Esophagus (tissue), 2 donors: ENCODE measurements at regions not wholly inside any gene's neighbourhood (a gene's known extent, or its start where the extent isn't known, plus 50 kb on each side); places are given as distances from the start of the nearest gene placed in this dataset.

Source experiments
- H3K27ac ChIP-seq, 2 donors: one replicate each; pipeline ENCODE4 v1.5.1; 2013; ENCODE audit warnings: low read depth in 2 of 2, mild to moderate bottlenecking in 2 of 2, inconsistent platforms in 1 of 2, low read length in 1 of 2, moderate library complexity in 1 of 2
- H3K27me3 ChIP-seq, 2 donors: one replicate each; pipeline ENCODE4 v1.6.1; 2013; ENCODE audit warnings: low read length in 2 of 2, control low read depth in 1 of 2, mild to moderate bottlenecking in 1 of 2; ENCODE audit not compliant: insufficient read depth in 2 of 2, control insufficient read depth in 1 of 2
- H3K36me3 ChIP-seq, 2 donors: one replicate each; pipeline ENCODE4 v1.6.1; 2013; ENCODE audit warnings: low read length in 1 of 2; ENCODE audit not compliant: control insufficient read depth in 2 of 2, insufficient read depth in 2 of 2
- H3K4me1 ChIP-seq, 2 donors: one replicate each; pipeline ENCODE4 v1.6.1; 2013; ENCODE audit warnings: low read length in 1 of 2; ENCODE audit not compliant: control insufficient read depth in 2 of 2, insufficient read depth in 2 of 2
- H3K4me3 ChIP-seq, 2 donors: one replicate each; pipeline ENCODE4 v1.5.1; 2013; ENCODE audit warnings: low read length in 2 of 2, mild to moderate bottlenecking in 2 of 2, low read depth in 1 of 2, moderate library complexity in 1 of 2
- H3K9me3 ChIP-seq, 2 donors: one replicate each; pipeline ENCODE4 v1.6.1; 2013; ENCODE audit warnings: mild to moderate bottlenecking in 2 of 2, low read depth in 1 of 2, low read length in 1 of 2, moderate library complexity in 1 of 2; ENCODE audit not compliant: control insufficient read depth in 2 of 2, insufficient read depth in 1 of 2
- WGBS, 2 donors: extraction: QIAGEN DNeasy Blood & Tissue Kit; methylation state at CpG; one replicate each; pipeline ENCODE4 v1.1.7; 2013; 5-methylcytosine and 5-hydroxymethylcytosine counted together
- donor health status: healthy with polysubstance abuse.
- donor health status: Bipolar disorder and iron deficiency.

DNA sequence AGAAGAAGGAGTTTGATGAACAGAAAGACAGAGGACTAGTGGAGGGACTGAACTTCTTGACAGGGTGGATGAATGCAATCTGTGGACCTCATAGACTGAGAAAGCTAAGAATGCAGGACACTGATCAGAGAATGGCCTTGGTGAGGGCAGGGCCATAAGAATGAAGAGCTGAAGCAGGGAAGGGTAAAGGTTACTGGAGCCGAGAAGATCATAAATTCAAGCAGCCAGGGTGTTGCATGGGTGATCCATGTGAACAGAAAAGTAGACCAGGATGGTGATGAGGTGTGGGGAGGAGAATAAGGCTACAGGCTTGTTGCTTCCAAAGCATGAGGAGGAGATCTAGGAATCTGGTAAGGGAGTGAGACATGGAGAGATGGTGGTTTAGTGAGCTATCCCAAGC, 295.9 kb downstream of the ADGB start:
- Histone ChIP-seq H3K9me3 (no peaks in the 10 kb centered on the region), H3K4me1 (no peaks in the 10 kb centered on the region), H3K36me3 (no peaks in the 10 kb centered on the region), H3K4me3 (no peak overlapping the region), H3K27me3 (no peaks in the 10 kb centered on the region), H3K27ac (no peak overlapping the region)
- 89 to 93% methylated on average over 1 of the region's 1 CpG for WGBS, 2 donors

- 84 to 87% methylated on average over 9 of the region's 9 CpGs for WGBS, 2 donors
Measured at GRCh38 chr6:146895101-146895771, 296.5 kb downstream of the ADGB start.

DNA sequence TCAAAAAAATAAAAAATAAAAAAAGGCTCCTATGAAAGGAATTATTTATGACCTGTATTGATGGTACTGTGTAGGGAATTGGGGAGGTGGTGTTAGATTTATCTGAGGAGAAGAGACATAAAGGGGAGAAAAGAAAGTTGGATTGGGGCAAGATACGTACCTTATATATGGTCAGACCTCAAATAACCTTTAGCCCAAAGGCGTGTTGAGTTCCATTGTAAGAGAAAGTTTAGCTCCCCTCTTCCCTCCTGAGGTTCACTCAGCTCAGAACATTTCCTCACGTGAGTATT, 296.9 kb downstream of the ADGB start:
- 53 to 60% methylated on average over 3 of the region's 3 CpGs for WGBS, 2 donors
- Histone ChIP-seq H3K27me3 (no peaks in the 10 kb centered on the region), H3K27ac (no peak overlapping the region), H3K4me3 (no peak overlapping the region), H3K4me1 (no peaks in the 10 kb centered on the region), H3K9me3 (no peaks in the 10 kb centered on the region), H3K36me3 (no peaks in the 10 kb centered on the region)

More at GRCh38 chr6:146895101-146895771, 296.5 kb downstream of the ADGB start:
- Histone ChIP-seq H3K36me3 (no peaks in the 10 kb centered on the region), H3K4me3 (no peak overlapping the region), H3K4me1 (no peaks in the 10 kb centered on the region), H3K9me3 (no peaks in the 10 kb centered on the region), H3K27me3 (no peaks in the 10 kb centered on the region), H3K27ac (no peak overlapping the region)

- Histone ChIP-seq H3K4me1 (no peaks in the 10 kb centered on the region), H3K27me3 (no peaks in the 10 kb centered on the region), H3K9me3 (no peaks in the 10 kb centered on the region), H3K4me3 (no peak overlapping the region), H3K27ac (no peak overlapping the region), H3K36me3 (no peaks in the 10 kb centered on the region)
- WGBS, 2 donors: 85% methylated on average over 8 of the region's 8 CpGs
Measured at GRCh38 chr6:146896062-146896813, 297.5 kb downstream of the ADGB start.

DNA sequence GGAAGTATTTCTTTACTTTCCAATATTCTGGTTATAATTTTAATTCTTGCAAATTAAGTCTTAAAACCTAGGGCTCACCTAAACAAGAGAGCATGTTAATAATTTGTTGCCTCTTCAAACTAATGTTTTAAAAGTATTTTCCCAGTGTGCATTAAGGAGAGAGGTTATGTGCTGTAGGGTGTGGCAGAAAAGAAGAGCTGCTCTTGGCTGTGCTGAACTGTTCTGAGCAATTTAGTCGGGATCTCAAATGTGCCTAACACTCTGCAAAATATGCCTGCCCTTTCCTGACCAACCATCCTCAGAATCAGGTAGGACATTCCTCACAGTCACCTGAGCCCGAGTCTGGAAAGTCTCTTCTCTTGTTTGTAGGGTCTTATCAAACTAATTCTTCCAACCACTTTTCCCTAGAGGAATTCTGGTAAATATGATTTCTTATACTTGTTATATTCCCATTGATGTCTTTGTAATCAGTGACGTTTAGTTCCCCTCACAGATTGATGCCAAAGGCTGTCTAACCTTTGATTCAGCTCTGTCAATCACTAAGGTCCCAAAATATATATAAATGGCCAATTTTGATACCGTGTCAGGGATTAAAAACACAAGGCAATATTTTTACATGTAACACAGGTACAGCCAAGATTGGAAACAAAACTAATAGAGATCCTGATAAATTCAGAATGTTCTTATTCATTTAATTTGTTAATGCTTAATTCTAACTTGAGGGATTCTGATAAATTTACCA, 298.4 kb downstream of the ADGB start:
- H3K4me3 ChIP-seq: no peak overlapping the region
- H3K27ac ChIP-seq: no peak overlapping the region
- H3K4me1 ChIP-seq: no peaks in the 10 kb centered on the region
- H3K27me3 ChIP-seq: no peaks in the 10 kb centered on the region
- H3K36me3 ChIP-seq: no peaks in the 10 kb centered on the region
- no peaks in the 10 kb centered on the region for H3K9me3 ChIP-seq
- 57 to 67% methylated on average over 4 of the region's 4 CpGs for WGBS, 2 donors

GRCh38 chr6:146898069-146898887, 299.5 kb downstream of the ADGB start:
- no peaks in the 10 kb centered on the region for H3K4me1 ChIP-seq
- WGBS, 2 donors: 70 to 82% methylated on average over 6 of the region's 6 CpGs
- no peak overlapping the region for H3K27ac ChIP-seq

GRCh38 chr6:146898888-146899227, 300.1 kb downstream of the ADGB start:
- Histone ChIP-seq H3K4me1 (no peaks in the 10 kb centered on the region), H3K9me3 (no peaks in the 10 kb centered on the region), H3K36me3 (no peaks in the 10 kb centered on the region), H3K27ac (no peak overlapping the region), H3K27me3 (no peaks in the 10 kb centered on the region), H3K4me3 (no peak overlapping the region)
- WGBS, 2 donors: 87 to 88% methylated on average over 3 of the region's 3 CpGs

More at GRCh38 chr6:146898069-146898887, 299.5 kb downstream of the ADGB start:
- no peaks in the 10 kb centered on the region for H3K36me3 ChIP-seq
- no peak overlapping the region for H3K4me3 ChIP-seq
- H3K9me3 ChIP-seq: no peaks in the 10 kb centered on the region
- no peaks in the 10 kb centered on the region for H3K27me3 ChIP-seq

GRCh38 chr6:146901940-146902816, 302.0 kb upstream of the STXBP5 start:
- 81 to 86% methylated on average over 6 of the region's 6 CpGs for WGBS, 2 donors
- Histone ChIP-seq H3K9me3 (no peaks in the 10 kb centered on the region), H3K4me3 (no peak overlapping the region), H3K27ac (no peak overlapping the region), H3K4me1 (no peaks in the 10 kb centered on the region), H3K27me3 (no peaks in the 10 kb centered on the region), H3K36me3 (no peaks in the 10 kb centered on the region)

- Histone ChIP-seq H3K27me3 (no peaks in the 10 kb centered on the region), H3K4me1 (no peaks in the 10 kb centered on the region), H3K36me3 (no peaks in the 10 kb centered on the region), H3K27ac (no peak overlapping the region), H3K9me3 (no peaks in the 10 kb centered on the region), H3K4me3 (no peak overlapping the region)
- 75 to 79% methylated on average over 1 of the region's 1 CpG for WGBS, 2 donors
Measured at GRCh38 chr6:146902846-146903245, 301.4 kb upstream of the STXBP5 start.
